Nephron progenitor cell (in vitro differentiated cells): ENCODE measurements at regions not wholly inside any gene's neighbourhood (a gene's known extent, or its start where the extent isn't known, plus 50 kb on each side); places are given as distances from the start of the nearest gene placed in this dataset.

Experiments used
- DNase-seq: peaks from one replicate; pipeline ENCODE4 v3.0.0; 2021
- H3K27ac Mint-ChIP-seq: 2 replicates; pipeline ENCODE4 v1.8.0; 2021; ENCODE audit warnings: mild to moderate bottlenecking, moderate library complexity, mixed read lengths
- H3K27me3 Mint-ChIP-seq: 2 replicates; pipeline ENCODE4 v1.8.0; 2021; ENCODE audit warnings: mild to moderate bottlenecking, low read depth, mixed read lengths; ENCODE audit not compliant: poor library complexity
- H3K36me3 Mint-ChIP-seq: 2 replicates; pipeline ENCODE4 v1.8.0; 2021; ENCODE audit warnings: low read depth, mixed read lengths
- H3K4me1 Mint-ChIP-seq: 2 replicates; pipeline ENCODE4 v1.8.0; 2021; ENCODE audit warnings: mixed read lengths
- H3K4me3 Mint-ChIP-seq: 2 replicates; pipeline ENCODE4 v1.8.0; 2021; ENCODE audit warnings: mild to moderate bottlenecking, moderate library complexity, mixed read lengths
- H3K9me3 Mint-ChIP-seq: 2 replicates; pipeline ENCODE4 v1.8.0; 2021; ENCODE audit warnings: mild to moderate bottlenecking, moderate library complexity, mixed read lengths
- CTCF ChIP-seq: fragments of 200-600 bp; sonication (generic); IDR thresholded peaks from 2 replicates; pipeline ENCODE4 v1.5.0; 2021; ENCODE audit warnings: antibody characterized with exemption

GRCh38 chr7:109926738-109927137 lies 1164.2 kb upstream of the LRRN3 start:
- no peak for TF ChIP-seq CTCF
- DNase-seq, result no peak
- Mint-ChIP-seq H3K9me3 (peaks cover 33% of the 10 kb centered on the region), H3K4me3 (no peak overlapping the region), H3K27ac (no peak overlapping the region), H3K36me3 (no peaks in the 10 kb centered on the region), H3K27me3 (peaks cover 7% of the 10 kb centered on the region), H3K4me1 (no peaks in the 10 kb centered on the region)

- no peaks in the 10 kb centered on the region for H3K4me1 Mint-ChIP-seq
- H3K27me3 Mint-ChIP-seq, result peaks cover 5% of the 10 kb centered on the region
- no peak overlapping the region for H3K4me3 Mint-ChIP-seq
Measured at GRCh38 chr7:109930049-109930448, 1160.9 kb upstream of the LRRN3 start.

DNA sequence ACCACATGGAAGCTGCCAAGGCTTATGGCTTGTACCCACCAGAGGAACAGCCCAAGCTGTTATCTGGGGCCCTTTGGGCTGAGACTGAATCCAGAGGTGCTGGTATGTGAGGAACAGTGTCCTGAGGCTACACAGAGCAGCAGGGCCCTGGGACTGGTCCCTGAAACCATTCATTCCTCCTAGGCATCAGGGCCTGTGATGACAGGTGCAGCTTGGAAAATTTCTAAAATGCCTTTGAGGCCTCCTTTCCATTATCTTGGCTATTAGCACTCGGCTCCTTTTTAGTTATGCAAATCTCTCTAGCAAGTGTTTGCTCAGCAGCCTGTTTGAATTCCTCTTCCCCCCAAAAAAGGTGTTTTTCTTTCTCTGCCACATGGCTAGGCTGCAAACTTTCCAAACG lies 1151.7 kb upstream of the LRRN3 start:
- Mint-ChIP-seq H3K27me3 (no peaks in the 10 kb centered on the region), H3K4me1 (no peaks in the 10 kb centered on the region), H3K27ac (no peak overlapping the region), H3K4me3 (no peak overlapping the region), H3K36me3 (no peaks in the 10 kb centered on the region), H3K9me3 (peaks cover 15% of the 10 kb centered on the region)
- no peak for TF ChIP-seq CTCF
- DNase-seq, result no peak

More at GRCh38 chr7:109930049-109930448, 1160.9 kb upstream of the LRRN3 start:
- no peak for TF ChIP-seq CTCF
- Mint-ChIP-seq H3K9me3 (peaks cover 7% of the 10 kb centered on the region), H3K36me3 (no peaks in the 10 kb centered on the region), H3K27ac (no peak overlapping the region)
- DNase-seq, result no peak

DNA sequence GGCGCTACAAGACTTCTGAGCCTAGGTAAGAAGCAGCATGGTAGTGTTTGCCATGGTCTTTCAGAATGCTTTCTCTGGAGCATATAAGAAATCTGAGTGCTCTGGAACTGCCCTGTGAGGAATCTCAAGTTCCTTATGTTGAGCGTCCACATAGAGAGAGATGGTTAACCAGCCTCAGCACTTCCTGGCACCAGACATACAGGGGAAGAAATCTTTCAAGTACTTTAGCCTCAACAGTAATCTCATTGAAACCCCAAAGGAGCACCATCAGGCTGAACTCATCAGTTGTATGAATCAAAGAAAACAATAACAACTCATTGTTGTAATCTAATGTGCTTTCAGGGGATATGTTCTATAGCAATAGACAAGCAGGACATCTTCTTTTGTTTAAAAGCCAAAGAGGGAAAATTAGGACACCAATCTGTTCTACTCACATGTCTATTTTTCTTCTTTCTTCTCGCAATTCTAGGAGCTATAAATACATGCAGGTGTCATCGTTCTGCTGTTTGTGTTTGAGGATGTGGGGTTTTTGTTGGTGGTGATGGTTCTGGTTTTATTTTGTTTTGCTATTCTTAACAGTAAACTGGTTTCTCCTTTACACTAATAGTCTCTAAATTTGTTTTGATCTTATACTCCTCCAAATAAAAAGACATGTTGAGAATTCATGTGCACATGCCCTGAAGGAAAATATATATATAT lies 1145.0 kb upstream of the LRRN3 start:
- Mint-ChIP-seq H3K27ac (no peak overlapping the region), H3K4me1 (no peaks in the 10 kb centered on the region), H3K9me3 (peaks cover 2% of the 10 kb centered on the region), H3K36me3 (no peaks in the 10 kb centered on the region), H3K27me3 (no peaks in the 10 kb centered on the region), H3K4me3 (no peak overlapping the region)
- no peak for DNase-seq
- no peak for TF ChIP-seq CTCF

GRCh38 chr7:109950256-109950655 lies 1140.7 kb upstream of the LRRN3 start:
- TF ChIP-seq CTCF, result no peak

DNA sequence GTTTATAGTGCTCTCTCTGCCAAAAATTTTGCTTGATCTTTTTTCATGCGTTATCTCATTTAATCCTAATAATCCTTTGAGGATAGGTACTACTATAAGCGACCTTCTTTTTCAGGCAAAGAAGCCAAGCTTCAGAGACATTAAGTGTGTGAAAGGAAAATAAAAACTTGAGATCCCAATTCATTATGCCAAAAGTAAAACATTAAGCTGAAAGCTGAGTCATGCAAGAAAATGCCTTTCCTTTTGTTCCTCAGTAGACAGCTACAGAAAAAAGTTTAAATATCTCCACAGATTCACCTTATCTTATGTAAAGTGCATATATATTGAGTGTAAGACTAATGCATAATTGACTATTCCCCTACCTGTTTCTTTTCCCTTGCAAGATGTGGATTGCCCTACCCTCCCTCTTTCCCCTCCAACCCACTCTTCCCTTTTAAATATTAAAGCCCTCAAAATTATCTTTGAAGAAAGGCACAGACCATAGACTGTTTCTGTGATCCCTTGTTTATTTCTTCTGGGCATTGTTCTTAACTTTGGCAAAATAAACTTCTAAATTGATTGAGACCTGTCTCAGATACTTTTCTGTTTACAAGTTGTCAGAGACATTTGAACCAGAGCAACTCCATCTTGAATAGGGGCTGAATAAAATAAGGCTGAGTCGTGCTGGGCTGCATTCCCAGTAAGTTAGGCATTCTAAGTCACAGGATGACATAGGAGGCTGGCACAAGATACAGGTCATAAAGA lies 1139.9 kb upstream of the LRRN3 start:
- H3K36me3 Mint-ChIP-seq, result no peaks in the 10 kb centered on the region
- H3K27me3 Mint-ChIP-seq, result peaks cover 3% of the 10 kb centered on the region
- no peak for DNase-seq
- H3K4me3 Mint-ChIP-seq, result no peak overlapping the region
- no peaks in the 10 kb centered on the region for H3K9me3 Mint-ChIP-seq
- no peak overlapping the region for H3K27ac Mint-ChIP-seq
- no peak for TF ChIP-seq CTCF
- H3K4me1 Mint-ChIP-seq, result no peaks in the 10 kb centered on the region

More at GRCh38 chr7:109950256-109950655, 1140.7 kb upstream of the LRRN3 start:
- no peaks in the 10 kb centered on the region for H3K4me1 Mint-ChIP-seq
- H3K27me3 Mint-ChIP-seq, result no peaks in the 10 kb centered on the region
- H3K36me3 Mint-ChIP-seq, result no peaks in the 10 kb centered on the region
- H3K9me3 Mint-ChIP-seq, result no peaks in the 10 kb centered on the region
- no peak overlapping the region for H3K4me3 Mint-ChIP-seq
- no peak overlapping the region for H3K27ac Mint-ChIP-seq
- DNase-seq, result no peak
